Neural progenitor cell (in vitro differentiated cells): ENCODE measurements at regions not wholly inside any gene's neighbourhood (a gene's known extent, or its start where the extent isn't known, plus 50 kb on each side); places are given as distances from the start of the nearest gene placed in this dataset.
A peak's percentile ranks its signal among the peaks of the same experiment; 100 is the strongest.
"Not testable (repeated sequence)": the region's sequence is repeated elsewhere in the genome, so short reads cannot be mapped to it uniquely, and the experiment has no call there.

Experiments
- DNase-seq: peaks from one replicate; pipeline ENCODE4 v3.0.0-alpha.2; 2016; ENCODE audit warnings: low spot score
- H2AFZ ChIP-seq: fragments of 200-600 bp; sonication (generic); replicated peaks from 2 replicates; pipeline ENCODE4 v1.6.1; 2016; ENCODE audit warnings: antibody characterized with exemption
- H3F3A ChIP-seq: fragments of 200-600 bp; sonication (generic); 2 replicates; pipeline ENCODE4 v1.6.1; 2016; ENCODE audit warnings: antibody characterized with exemption, low read depth
- H3K27ac ChIP-seq: fragments of 200-600 bp; sonication (generic); 2 replicates; pipeline ENCODE4 v1.5.1; 2016; ENCODE audit warnings: mild to moderate bottlenecking
- H3K27me3 ChIP-seq: fragments of 200-600 bp; sonication (generic); 2 replicates; pipeline ENCODE4 v1.6.1; 2016; ENCODE audit warnings: mild to moderate bottlenecking, moderate library complexity
- H3K36me3 ChIP-seq: fragments of 200-600 bp; sonication (generic); 2 replicates; pipeline ENCODE4 v1.5.1; 2016
- H3K4me1 ChIP-seq: fragments of 200-600 bp; sonication (generic); 2 replicates; pipeline ENCODE4 v1.6.1; 2016; ENCODE audit warnings: mixed run types
- H3K4me2 ChIP-seq: fragments of 200-600 bp; sonication (generic); 2 replicates; pipeline ENCODE4 v1.6.1; 2016
- H3K4me3 ChIP-seq: fragments of 200-600 bp; sonication (generic); 2 replicates; pipeline ENCODE4 v1.5.1; 2016
- H3K79me2 ChIP-seq: fragments of 200-600 bp; sonication (generic); 2 replicates; pipeline ENCODE4 v1.6.1; 2016; ENCODE audit warnings: low read depth
- H3K9ac ChIP-seq: fragments of 200-600 bp; sonication (generic); 2 replicates; pipeline ENCODE4 v1.6.1; 2016
- H3K9me3 ChIP-seq: fragments of 200-600 bp; sonication (generic); 2 replicates; pipeline ENCODE4 v1.5.1; 2016; ENCODE audit warnings: low read depth
- H4K20me1 ChIP-seq: fragments of 200-600 bp; sonication (generic); 2 replicates; pipeline ENCODE4 v1.6.1; 2016; ENCODE audit warnings: low read depth
- H3K27ac Mint-ChIP-seq: 3 replicates; pipeline ENCODE4 v1.8.0; 2021; ENCODE audit warnings: mixed read lengths
- H3K27me3 Mint-ChIP-seq: 2 replicates; pipeline ENCODE4 v1.8.0; 2022; ENCODE audit warnings: low read depth, mild to moderate bottlenecking, inconsistent platforms, moderate library complexity, mixed read lengths; ENCODE audit not compliant: insufficient read depth
- H3K36me3 Mint-ChIP-seq: 3 replicates; pipeline ENCODE4 v1.8.0; 2021; ENCODE audit warnings: mixed read lengths
- H3K4me1 Mint-ChIP-seq: 3 replicates; pipeline ENCODE4 v1.8.0; 2021; ENCODE audit warnings: mixed read lengths
- H3K4me3 Mint-ChIP-seq: 3 replicates; pipeline ENCODE4 v1.8.0; 2021; ENCODE audit warnings: mild to moderate bottlenecking, moderate library complexity, mixed read lengths
- H3K9me3 Mint-ChIP-seq: 3 replicates; pipeline ENCODE4 v1.8.0; 2020; ENCODE audit warnings: mixed read lengths
- CTCF ChIP-seq: fragments of 200-600 bp; sonication (generic); IDR thresholded peaks from 2 replicates; pipeline ENCODE4 v1.5.1; 2017; ENCODE audit warnings: antibody characterized with exemption, mild to moderate bottlenecking
- EZH2 ChIP-seq: fragments of 200-600 bp; sonication (generic); IDR thresholded peaks from 2 replicates; pipeline ENCODE4 v1.6.1; 2017; ENCODE audit warnings: antibody characterized with exemption, mild to moderate bottlenecking, moderate library complexity
- EZH2phosphoT487 ChIP-seq: fragments of 200-600 bp; sonication (generic); IDR thresholded peaks from 2 replicates; pipeline ENCODE4 v1.6.1; 2017; ENCODE audit warnings: antibody characterized with exemption

DNA sequence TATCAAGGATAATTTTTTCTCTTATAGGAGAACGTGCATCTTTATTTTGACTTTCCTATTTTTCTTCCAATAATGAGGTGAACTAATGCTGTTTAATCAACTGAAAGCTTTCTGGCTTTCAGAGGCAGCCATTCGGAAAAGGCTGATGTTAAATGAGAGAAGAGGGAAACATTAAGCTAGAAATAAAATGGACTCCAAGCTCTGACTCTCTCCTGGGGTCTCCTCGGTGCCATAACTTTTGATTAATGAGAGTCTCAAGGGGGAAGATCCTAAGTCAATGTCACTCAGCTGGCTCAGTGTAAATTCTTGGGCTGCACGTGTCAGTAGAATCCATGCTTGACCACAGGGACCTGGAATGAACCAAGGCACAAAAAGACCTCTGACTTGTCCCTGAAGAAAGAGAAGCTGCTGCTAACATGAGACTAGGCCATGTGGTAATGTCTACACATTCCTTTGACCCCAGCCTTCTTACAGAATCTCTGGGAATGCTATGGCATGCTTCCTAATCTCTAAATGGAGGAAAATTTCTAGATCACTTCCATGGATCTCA lies 152.2 kb upstream of the RFC3 start:
- peak overlapping the region; percentile 46 for H3K4me2 ChIP-seq
- no peaks in the 10 kb centered on the region for H3K27me3 Mint-ChIP-seq
- H3F3A ChIP-seq, result no peaks in the 10 kb centered on the region
- H3K27ac ChIP-seq, result no peak overlapping the region
- no peak overlapping the region for H3K4me3 Mint-ChIP-seq
- H2AFZ ChIP-seq, result no peak overlapping the region
- peak overlapping the region; percentile 84 for H3K27ac Mint-ChIP-seq
- peaks cover 13% of the 10 kb centered on the region for H3K9me3 Mint-ChIP-seq
- no peaks in the 10 kb centered on the region for H3K9me3 ChIP-seq
- peaks cover 11% of the 10 kb centered on the region for H3K4me1 ChIP-seq
- H3K9ac ChIP-seq, result no peak overlapping the region
- DNase-seq, result peak; percentile 16
- no peaks in the 10 kb centered on the region for H4K20me1 ChIP-seq
- no peaks in the 10 kb centered on the region for H3K27me3 ChIP-seq
- no peaks in the 10 kb centered on the region for H3K36me3 Mint-ChIP-seq
- H3K4me1 Mint-ChIP-seq, result peaks cover 7% of the 10 kb centered on the region
- H3K4me3 ChIP-seq, result no peak overlapping the region
- TF ChIP-seq EZH2, result no peak
- no peak for TF ChIP-seq CTCF
- TF ChIP-seq EZH2phosphoT487, result no peak
- H3K79me2 ChIP-seq, result no peaks in the 10 kb centered on the region
- H3K36me3 ChIP-seq, result peaks cover 5% of the 10 kb centered on the region

- H3K4me3 Mint-ChIP-seq, result no peak overlapping the region
- H3K27ac Mint-ChIP-seq, result no peak overlapping the region
- H3K36me3 ChIP-seq, result no peaks in the 10 kb centered on the region
- TF ChIP-seq EZH2phosphoT487 (no peak), CTCF (no peak), EZH2 (no peak)
- no peak overlapping the region for H3K27ac ChIP-seq
- H3K79me2 ChIP-seq, result no peaks in the 10 kb centered on the region
- H3K9me3 Mint-ChIP-seq, result no peaks in the 10 kb centered on the region
- no peaks in the 10 kb centered on the region for H3K9me3 ChIP-seq
- no peaks in the 10 kb centered on the region for H3K36me3 Mint-ChIP-seq
- H3K27me3 ChIP-seq, result no peaks in the 10 kb centered on the region
- no peaks in the 10 kb centered on the region for H3F3A ChIP-seq
- H3K4me3 ChIP-seq, result no peak overlapping the region
- no peak for DNase-seq
- no peak overlapping the region for H3K9ac ChIP-seq
- H4K20me1 ChIP-seq, result no peaks in the 10 kb centered on the region
- H2AFZ ChIP-seq, result no peak overlapping the region
- no peaks in the 10 kb centered on the region for H3K4me1 ChIP-seq
- H3K4me1 Mint-ChIP-seq, result peaks cover 8% of the 10 kb centered on the region
- no peak overlapping the region for H3K4me2 ChIP-seq
- peaks cover 2% of the 10 kb centered on the region for H3K27me3 Mint-ChIP-seq
Observed at GRCh38 chr13:33671560-33671959, 146.4 kb upstream of the RFC3 start.

GRCh38 chr13:33672022-33672421 lies 145.9 kb upstream of the RFC3 start:
- H3K27me3 ChIP-seq, DNase-seq, H3K4me3 ChIP-seq, H3K9me3 Mint-ChIP-seq, H3K4me1 Mint-ChIP-seq, H4K20me1 ChIP-seq, H3K36me3 Mint-ChIP-seq, H3K9me3 ChIP-seq, H3K27ac Mint-ChIP-seq, H3K4me2 ChIP-seq, H3K27ac ChIP-seq, H3K4me3 Mint-ChIP-seq, H3F3A ChIP-seq, H3K4me1 ChIP-seq, H3K79me2 ChIP-seq, H3K36me3 ChIP-seq, H3K9ac ChIP-seq, H2AFZ ChIP-seq, H3K27me3 Mint-ChIP-seq: not testable (repeated sequence)

GRCh38 chr13:33676045-33676989 lies 141.6 kb upstream of the RFC3 start:
- H3K9me3 ChIP-seq, result no peaks in the 10 kb centered on the region
- no peak overlapping the region for H3K27ac ChIP-seq
- no peaks in the 10 kb centered on the region for H4K20me1 ChIP-seq
- no peak overlapping the region for H3K9ac ChIP-seq
- Mint-ChIP-seq H3K4me3 (no peak overlapping the region), H3K4me1 (peaks cover 20% of the 10 kb centered on the region), H3K27ac (peak overlapping the region; percentile 21), H3K9me3 (peaks cover 3% of the 10 kb centered on the region), H3K27me3 (peaks cover 6% of the 10 kb centered on the region), H3K36me3 (no peaks in the 10 kb centered on the region)
- H3K36me3 ChIP-seq, result no peaks in the 10 kb centered on the region
- no peaks in the 10 kb centered on the region for H3K27me3 ChIP-seq
- H3K4me2 ChIP-seq, result no peak overlapping the region
- no peak overlapping the region for H3K4me3 ChIP-seq
- no peaks in the 10 kb centered on the region for H3F3A ChIP-seq
- H3K4me1 ChIP-seq, result no peaks in the 10 kb centered on the region
- H2AFZ ChIP-seq, result peak overlapping the region; percentile 15
- TF ChIP-seq EZH2phosphoT487, result no peak
- no peak for TF ChIP-seq CTCF
- no peak for TF ChIP-seq EZH2
- H3K79me2 ChIP-seq, result no peaks in the 10 kb centered on the region
- DNase-seq, result no peak
